ENCODE measurements at regions not wholly inside any gene's neighbourhood (a gene's known extent, or its start where the extent isn't known, plus 50 kb on each side); places are given as distances from the start of the nearest gene placed in this dataset.

DNA sequence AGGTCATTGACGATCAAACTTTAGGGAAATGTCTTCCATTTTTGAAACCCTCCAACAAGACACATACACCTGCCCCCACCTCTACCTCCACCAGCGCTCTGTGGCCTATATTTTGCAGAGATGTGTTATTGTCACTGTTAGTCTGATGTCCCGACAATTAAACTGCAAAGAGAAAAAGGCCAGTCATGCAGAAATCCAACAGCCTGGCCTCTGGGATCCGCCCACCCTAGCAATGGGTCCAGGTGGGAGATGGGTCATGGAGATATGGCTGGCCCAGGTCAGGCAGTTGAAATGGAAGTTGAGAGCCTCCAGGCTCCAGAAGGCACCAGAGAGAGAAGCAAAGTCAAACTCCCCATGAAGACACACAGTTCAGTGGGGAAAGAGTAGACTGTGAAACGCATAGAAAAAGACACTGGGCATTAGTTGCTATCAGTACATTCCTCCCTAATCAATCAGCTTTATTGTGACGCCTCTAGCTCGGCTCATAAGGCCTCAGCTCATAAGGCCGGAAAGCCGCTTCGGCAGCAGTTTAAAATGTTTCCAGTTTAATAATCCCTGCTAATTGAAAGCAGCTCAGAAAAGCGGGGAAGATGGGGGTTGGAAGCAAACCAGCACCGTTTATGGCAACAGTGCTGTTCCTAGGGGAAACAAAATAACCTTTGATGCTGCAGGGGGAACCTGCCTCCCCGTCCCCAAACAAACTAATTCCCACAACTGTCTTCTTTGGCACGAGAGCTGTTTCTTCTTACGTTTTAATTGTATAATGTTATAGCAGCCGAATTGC is 239.7 kb upstream of the ZNF507 start:
- TF ChIP-seq, protein P1, sequence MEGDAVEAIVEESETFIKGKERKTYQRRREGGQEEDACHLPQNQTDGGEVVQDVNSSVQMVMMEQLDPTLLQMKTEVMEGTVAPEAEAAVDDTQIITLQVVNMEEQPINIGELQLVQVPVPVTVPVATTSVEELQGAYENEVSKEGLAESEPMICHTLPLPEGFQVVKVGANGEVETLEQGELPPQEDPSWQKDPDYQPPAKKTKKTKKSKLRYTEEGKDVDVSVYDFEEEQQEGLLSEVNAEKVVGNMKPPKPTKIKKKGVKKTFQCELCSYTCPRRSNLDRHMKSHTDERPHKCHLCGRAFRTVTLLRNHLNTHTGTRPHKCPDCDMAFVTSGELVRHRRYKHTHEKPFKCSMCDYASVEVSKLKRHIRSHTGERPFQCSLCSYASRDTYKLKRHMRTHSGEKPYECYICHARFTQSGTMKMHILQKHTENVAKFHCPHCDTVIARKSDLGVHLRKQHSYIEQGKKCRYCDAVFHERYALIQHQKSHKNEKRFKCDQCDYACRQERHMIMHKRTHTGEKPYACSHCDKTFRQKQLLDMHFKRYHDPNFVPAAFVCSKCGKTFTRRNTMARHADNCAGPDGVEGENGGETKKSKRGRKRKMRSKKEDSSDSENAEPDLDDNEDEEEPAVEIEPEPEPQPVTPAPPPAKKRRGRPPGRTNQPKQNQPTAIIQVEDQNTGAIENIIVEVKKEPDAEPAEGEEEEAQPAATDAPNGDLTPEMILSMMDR (conservative IDR thresholded peaks at IDR 0.05) = no peak
- no peak for TF ChIP-seq ZFX (IDR thresholded peaks at IDR 0.05)

Data from C4-2B (cell line).